HG02798 (cell line): ENCODE measurements at regions not wholly inside any gene's neighbourhood (a gene's known extent, or its start where the extent isn't known, plus 50 kb on each side); places are given as distances from the start of the nearest gene placed in this dataset.

Experiments
- ATAC-seq: cut with Tn5 transposase; IDR thresholded peaks from one replicate; pipeline ENCODE4 v1.9.1; 2021; ENCODE audit warnings: mild to moderate bottlenecking; ENCODE audit not compliant: unreplicated experiment, poor library complexity

GRCh38 chr9:82920154-82920553, 142.8 kb downstream of the RASEF start:
- ATAC-seq = no peak

- ATAC-seq = no peak
These were observed 140.3 kb downstream of the RASEF start for GRCh38 chr9:82922686-82923085.

GRCh38 chr9:82923092-82923911, 139.6 kb downstream of the RASEF start:
- no peak for ATAC-seq

- no peak for ATAC-seq
These were observed 138.9 kb downstream of the RASEF start for GRCh38 chr9:82923912-82924605.
